GM23338 (cell line): ENCODE measurements at regions not wholly inside any gene's neighbourhood (a gene's known extent, or its start where the extent isn't known, plus 50 kb on each side); places are given as distances from the start of the nearest gene placed in this dataset.

Source experiments
- CREB1 ChIP-seq: fragments of 250-450 bp; sonication (Bioruptor Pico); IDR thresholded peaks from 2 replicates; pipeline ENCODE4 v1.5.0; 2020; ENCODE audit warnings: low read depth, mild to moderate bottlenecking, moderate library complexity
- EZH2 ChIP-seq: fragments of 200-600 bp; sonication (generic); IDR thresholded peaks from one replicate; pipeline ENCODE4 v1.8.0; 2017; ENCODE audit warnings: antibody characterized with exemption, mild to moderate bottlenecking, low read depth; ENCODE audit not compliant: unreplicated experiment
- EZH2phosphoT487 ChIP-seq: fragments of 200-600 bp; sonication (generic); IDR thresholded peaks from one replicate; pipeline ENCODE4 v1.8.1; 2018; ENCODE audit warnings: antibody characterized with exemption; ENCODE audit not compliant: unreplicated experiment
- JUNB ChIP-seq: IDR thresholded peaks from one replicate; pipeline ENCODE4 v1.6.1; 2016; ENCODE audit warnings: antibody characterized with exemption; ENCODE audit not compliant: unreplicated experiment
- POLR2AphosphoS5 ChIP-seq: IDR thresholded peaks from 2 replicates; pipeline ENCODE4 v1.6.1; 2016; ENCODE audit warnings: antibody characterized with exemption, low read depth
- ZNF114 ChIP-seq: fragments of 250-450 bp; sonication (Bioruptor Pico); IDR thresholded peaks from 2 replicates; pipeline ENCODE4 v1.5.0; 2020; ENCODE audit warnings: mild to moderate bottlenecking, moderate library complexity
- TF ChIP-seq, protein P1 (sequence below), 2 experiments: fragments of 200-600 bp in 1 of 2; sonication (generic) in 1 of 2; conservative IDR thresholded peaks; 2 replicates each; pipeline versions ENCODE4 v1.5.1 to v1.6.1; 2016 to 2017; ENCODE audit warnings: antibody characterized with exemption in 2 of 2, low read depth in 2 of 2, mild to moderate bottlenecking in 2 of 2, moderate library complexity in 1 of 2
- TF ChIP-seq, protein P2 (sequence below): IDR thresholded peaks from one replicate; pipeline ENCODE4 v1.6.1; 2018; ENCODE audit warnings: antibody characterized with exemption; ENCODE audit not compliant: unreplicated experiment

DNA sequence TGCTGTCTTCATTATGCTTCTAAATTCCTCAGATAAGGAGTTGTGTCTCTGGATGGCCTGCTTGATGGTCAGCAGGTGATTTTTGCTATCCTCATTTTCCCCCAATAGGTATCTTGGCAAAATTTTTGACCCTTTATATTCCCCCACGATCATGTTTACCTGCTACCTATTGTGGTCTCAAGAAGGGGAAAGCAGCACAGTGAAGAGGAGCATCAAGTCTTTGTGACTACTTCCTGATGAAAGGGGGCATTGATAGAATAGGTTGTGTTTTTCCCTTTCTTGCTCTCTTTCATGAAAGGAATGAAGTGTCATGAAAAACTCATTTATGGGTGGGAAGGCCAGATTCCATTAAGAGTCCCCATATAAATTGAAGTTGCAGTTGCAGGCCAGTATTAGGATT lies 153.8 kb downstream of the KLF8 start:
- TF ChIP-seq, protein P1, sequence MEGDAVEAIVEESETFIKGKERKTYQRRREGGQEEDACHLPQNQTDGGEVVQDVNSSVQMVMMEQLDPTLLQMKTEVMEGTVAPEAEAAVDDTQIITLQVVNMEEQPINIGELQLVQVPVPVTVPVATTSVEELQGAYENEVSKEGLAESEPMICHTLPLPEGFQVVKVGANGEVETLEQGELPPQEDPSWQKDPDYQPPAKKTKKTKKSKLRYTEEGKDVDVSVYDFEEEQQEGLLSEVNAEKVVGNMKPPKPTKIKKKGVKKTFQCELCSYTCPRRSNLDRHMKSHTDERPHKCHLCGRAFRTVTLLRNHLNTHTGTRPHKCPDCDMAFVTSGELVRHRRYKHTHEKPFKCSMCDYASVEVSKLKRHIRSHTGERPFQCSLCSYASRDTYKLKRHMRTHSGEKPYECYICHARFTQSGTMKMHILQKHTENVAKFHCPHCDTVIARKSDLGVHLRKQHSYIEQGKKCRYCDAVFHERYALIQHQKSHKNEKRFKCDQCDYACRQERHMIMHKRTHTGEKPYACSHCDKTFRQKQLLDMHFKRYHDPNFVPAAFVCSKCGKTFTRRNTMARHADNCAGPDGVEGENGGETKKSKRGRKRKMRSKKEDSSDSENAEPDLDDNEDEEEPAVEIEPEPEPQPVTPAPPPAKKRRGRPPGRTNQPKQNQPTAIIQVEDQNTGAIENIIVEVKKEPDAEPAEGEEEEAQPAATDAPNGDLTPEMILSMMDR (conservative IDR thresholded peaks at IDR 0.05; ENCODE audit: low read depth in 2 of 2) = no peak
- TF ChIP-seq CREB1 (CRISPR knock-in tag) (no peak), POLR2AphosphoS5 (no peak), EZH2 (no peak), EZH2phosphoT487 (no peak), ZNF114 (CRISPR knock-in tag) (no peak), JUNB (no peak)
- TF ChIP-seq, protein P2, sequence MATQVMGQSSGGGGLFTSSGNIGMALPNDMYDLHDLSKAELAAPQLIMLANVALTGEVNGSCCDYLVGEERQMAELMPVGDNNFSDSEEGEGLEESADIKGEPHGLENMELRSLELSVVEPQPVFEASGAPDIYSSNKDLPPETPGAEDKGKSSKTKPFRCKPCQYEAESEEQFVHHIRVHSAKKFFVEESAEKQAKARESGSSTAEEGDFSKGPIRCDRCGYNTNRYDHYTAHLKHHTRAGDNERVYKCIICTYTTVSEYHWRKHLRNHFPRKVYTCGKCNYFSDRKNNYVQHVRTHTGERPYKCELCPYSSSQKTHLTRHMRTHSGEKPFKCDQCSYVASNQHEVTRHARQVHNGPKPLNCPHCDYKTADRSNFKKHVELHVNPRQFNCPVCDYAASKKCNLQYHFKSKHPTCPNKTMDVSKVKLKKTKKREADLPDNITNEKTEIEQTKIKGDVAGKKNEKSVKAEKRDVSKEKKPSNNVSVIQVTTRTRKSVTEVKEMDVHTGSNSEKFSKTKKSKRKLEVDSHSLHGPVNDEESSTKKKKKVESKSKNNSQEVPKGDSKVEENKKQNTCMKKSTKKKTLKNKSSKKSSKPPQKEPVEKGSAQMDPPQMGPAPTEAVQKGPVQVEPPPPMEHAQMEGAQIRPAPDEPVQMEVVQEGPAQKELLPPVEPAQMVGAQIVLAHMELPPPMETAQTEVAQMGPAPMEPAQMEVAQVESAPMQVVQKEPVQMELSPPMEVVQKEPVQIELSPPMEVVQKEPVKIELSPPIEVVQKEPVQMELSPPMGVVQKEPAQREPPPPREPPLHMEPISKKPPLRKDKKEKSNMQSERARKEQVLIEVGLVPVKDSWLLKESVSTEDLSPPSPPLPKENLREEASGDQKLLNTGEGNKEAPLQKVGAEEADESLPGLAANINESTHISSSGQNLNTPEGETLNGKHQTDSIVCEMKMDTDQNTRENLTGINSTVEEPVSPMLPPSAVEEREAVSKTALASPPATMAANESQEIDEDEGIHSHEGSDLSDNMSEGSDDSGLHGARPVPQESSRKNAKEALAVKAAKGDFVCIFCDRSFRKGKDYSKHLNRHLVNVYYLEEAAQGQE = no peak
